ENCODE measurements at regions not wholly inside any gene's neighbourhood (a gene's known extent, or its start where the extent isn't known, plus 50 kb on each side); places are given as distances from the start of the nearest gene placed in this dataset.
"Not testable (repeated sequence)": the region's sequence is repeated elsewhere in the genome, so short reads cannot be mapped to it uniquely, and the experiment has no call there.

- FAIRE-seq: not testable (repeated sequence)
Observed at GRCh38 chr1:102659876-102660483, 448.3 kb downstream of the COL11A1 start.

- FAIRE-seq: no peak
Observed at GRCh38 chr1:102655034-102655433, 453.3 kb downstream of the COL11A1 start.

- FAIRE-seq: no peak
Observed at GRCh38 chr1:102640872-102641271, 467.4 kb downstream of the COL11A1 start.

GRCh38 chr1:102640312-102640711 is 468.0 kb downstream of the COL11A1 start:
- no peak for FAIRE-seq

- FAIRE-seq: no peak
Observed at GRCh38 chr1:102631691-102632090, 476.6 kb downstream of the COL11A1 start.

GRCh38 chr1:102630041-102630440 is 478.3 kb downstream of the COL11A1 start:
- FAIRE-seq: no peak

- FAIRE-seq: no peak
Observed at GRCh38 chr1:102628109-102628613, 480.2 kb downstream of the COL11A1 start.

GRCh38 chr1:102627145-102627544 is 481.2 kb downstream of the COL11A1 start:
- no peak for FAIRE-seq

GRCh38 chr1:102615896-102616295 is 492.4 kb downstream of the COL11A1 start:
- FAIRE-seq: no peak

GRCh38 chr1:102595106-102595505 is 513.2 kb downstream of the COL11A1 start:
- no peak for FAIRE-seq

GRCh38 chr1:102593276-102593675 is 515.0 kb downstream of the COL11A1 start:
- no peak for FAIRE-seq

GRCh38 chr1:102588536-102588935 is 519.8 kb downstream of the COL11A1 start:
- FAIRE-seq: no peak

- no peak for FAIRE-seq
Observed at GRCh38 chr1:102586022-102586421, 522.3 kb downstream of the COL11A1 start.

- FAIRE-seq: no peak
Observed at GRCh38 chr1:102580806-102581205, 527.5 kb downstream of the COL11A1 start.

- no peak for FAIRE-seq
Observed at GRCh38 chr1:102578804-102579203, 529.5 kb downstream of the COL11A1 start.

- no peak for FAIRE-seq
Observed at GRCh38 chr1:102572637-102573036, 535.7 kb downstream of the COL11A1 start.

GRCh38 chr1:102566182-102566581 is 542.1 kb downstream of the COL11A1 start:
- FAIRE-seq: no peak

GRCh38 chr1:102562380-102562779 is 545.9 kb downstream of the COL11A1 start:
- FAIRE-seq: no peak

GRCh38 chr1:102550729-102551384 is 554.1 kb upstream of the OLFM3 start:
- no peak for FAIRE-seq

- no peak for FAIRE-seq
Observed at GRCh38 chr1:102546251-102546650, 549.5 kb upstream of the OLFM3 start.

- FAIRE-seq: no peak
Observed at GRCh38 chr1:102535829-102536505, 539.2 kb upstream of the OLFM3 start.

- FAIRE-seq: no peak
Observed at GRCh38 chr1:102531036-102531435, 534.3 kb upstream of the OLFM3 start.

- FAIRE-seq: no peak
Observed at GRCh38 chr1:102529446-102529845, 532.7 kb upstream of the OLFM3 start.

GRCh38 chr1:102500758-102501157 is 504.0 kb upstream of the OLFM3 start:
- FAIRE-seq: no peak

Measured in TTC549 (cell line).